SK-N-SH (cell line): ENCODE measurements at regions not wholly inside any gene's neighbourhood (a gene's known extent, or its start where the extent isn't known, plus 50 kb on each side); places are given as distances from the start of the nearest gene placed in this dataset.

ENCODE experiments used
- CTCF ChIA-PET: fragments of 300-600, 350-600 bp; formaldehyde crosslinking; extraction: SDS; loops from one replicate; lab custom pipeline; 2021; lab: Yijun Ruan, JAX
- POLR2A ChIA-PET: fragments of 350-600 bp; sonication (Branson Sonifier 250); formaldehyde crosslinking; extraction: SDS; loops from one replicate; lab custom pipeline; 2020; ENCODE audit warnings: antibody characterized with exemption, inconsistent platforms; lab: Yijun Ruan, JAX
- DNase-seq: peaks from one replicate; pipeline ENCODE4 v3.0.0; 2012
- H2AFZ ChIP-seq: fragments of 200-600 bp; sonication (generic); 2 replicates; pipeline ENCODE4 v1.8.1; 2016; ENCODE audit warnings: antibody characterized with exemption, mild to moderate bottlenecking, low read depth
- H3F3A ChIP-seq: fragments of 200-600 bp; sonication (generic); replicated peaks from 2 replicates; pipeline ENCODE3; 2016; ENCODE audit warnings: antibody characterized with exemption, mild to moderate bottlenecking; ENCODE audit not compliant: insufficient read depth
- H3K27ac ChIP-seq, 2 experiments: fragments of 200-500 bp in 1 of 2; fragments of 200-600 bp in 1 of 2; sonication (Bioruptor generic) in 1 of 2; sonication (generic), shearing (Covaris generic) in 1 of 2; 2 replicates each; pipeline versions ENCODE4 v1.5.1 to v1.6.1; 2014 to 2016; ENCODE audit warnings: low read depth in 2 of 2, inconsistent platforms in 1 of 2, low read length in 1 of 2, mild to moderate bottlenecking in 1 of 2, mixed read lengths in 1 of 2
- H3K27me3 ChIP-seq: fragments of 200-600 bp; sonication (generic), shearing (Covaris generic); 2 replicates; pipeline ENCODE4 v1.6.1; 2016; ENCODE audit warnings: mixed run types; ENCODE audit not compliant: insufficient read depth
- H3K36me3 ChIP-seq, 2 experiments: fragments of 200-500 bp in 1 of 2; fragments of 200-600 bp in 1 of 2; sonication (Bioruptor generic) in 1 of 2; sonication (generic) in 1 of 2; replicated peaks in 1 of 2; 2 replicates each; pipeline versions ENCODE3 to v1.5.1; 2014 to 2016; ENCODE audit warnings: low read length in 1 of 2, mild to moderate bottlenecking in 1 of 2; ENCODE audit not compliant: insufficient read depth in 2 of 2, control insufficient read depth in 1 of 2
- H3K4me1 ChIP-seq, 2 experiments: fragments of 200-500 bp in 1 of 2; fragments of 200-600 bp in 1 of 2; sonication (Bioruptor generic) in 1 of 2; sonication (generic), shearing (Covaris generic) in 1 of 2; 2 replicates each; pipeline versions ENCODE4 v1.5.1 to v1.6.1; 2014 to 2016; ENCODE audit warnings: low read depth in 1 of 2, low read length in 1 of 2, mixed run types in 1 of 2; ENCODE audit not compliant: insufficient read depth in 2 of 2, control insufficient read depth in 1 of 2
- H3K4me2 ChIP-seq: fragments of 200-600 bp; sonication (generic), shearing (Covaris generic); 2 replicates; pipeline ENCODE4 v1.6.1; 2017; ENCODE audit warnings: mixed run types
- H3K4me3 ChIP-seq, 2 experiments: fragments of 200-500 bp in 1 of 2; fragments of 200-600 bp in 1 of 2; sonication (Bioruptor generic) in 1 of 2; sonication (generic), shearing (Covaris generic) in 1 of 2; 2 replicates each; pipeline versions ENCODE4 v1.5.1 to v1.8.1; 2014 to 2016; ENCODE audit warnings: low read depth in 2 of 2, inconsistent platforms in 1 of 2, low read length in 1 of 2, mild to moderate bottlenecking in 1 of 2, mixed read lengths in 1 of 2, moderate library complexity in 1 of 2
- H3K79me2 ChIP-seq: fragments of 200-600 bp; sonication (generic); 2 replicates; pipeline ENCODE4 v1.8.1; 2017; ENCODE audit warnings: mild to moderate bottlenecking; ENCODE audit not compliant: insufficient read depth
- H3K9ac ChIP-seq: fragments of 200-600 bp; sonication (generic); 2 replicates; pipeline ENCODE4 v1.6.1; 2017; ENCODE audit warnings: mixed run types
- H3K9me2 ChIP-seq: fragments of 200-600 bp; sonication (generic); 2 replicates; pipeline ENCODE4 v1.6.1; 2017; ENCODE audit warnings: mixed run types
- H3K9me3 ChIP-seq: fragments of 200-600 bp; sonication (generic); 2 replicates; pipeline ENCODE4 v1.6.1; 2017; ENCODE audit warnings: mixed run types, mild to moderate bottlenecking, moderate library complexity
- H4K20me1 ChIP-seq: fragments of 200-600 bp; sonication (generic); 2 replicates; pipeline ENCODE4 v1.6.1; 2017; ENCODE audit warnings: mild to moderate bottlenecking, mixed run types; ENCODE audit not compliant: insufficient read depth
- CHD2 ChIP-seq: fragments of 150-350 bp; IDR thresholded peaks from 2 replicates; pipeline ENCODE4 v1.6.1; 2018; ENCODE audit warnings: low read length; ENCODE audit not compliant: partially characterized antibody
- CTCF ChIP-seq: fragments of 200-600 bp; sonication (generic); IDR thresholded peaks from 2 replicates; pipeline ENCODE4 v1.6.1; 2017; ENCODE audit warnings: antibody characterized with exemption, mild to moderate bottlenecking, moderate library complexity
- FOXJ3 ChIP-seq: sonication (generic); formaldehyde crosslinking; IDR thresholded peaks from 2 replicates; pipeline ENCODE4 v1.5.1; 2020; ENCODE audit warnings: mild to moderate bottlenecking, missing genetic modification reagents
- GATA2 ChIP-seq: sonication (generic); formaldehyde crosslinking; IDR thresholded peaks from 2 replicates; pipeline ENCODE4 v1.5.0; 2020; ENCODE audit warnings: mild to moderate bottlenecking, missing genetic modification reagents
- IRF3 ChIP-seq: fragments of 150-350 bp; IDR thresholded peaks from 2 replicates; pipeline ENCODE4 v1.6.1; 2016; ENCODE audit warnings: mild to moderate bottlenecking, low read depth, low read length
- JUND ChIP-seq: IDR thresholded peaks from 2 replicates; pipeline ENCODE4 v1.4.0; 2012
- MXI1 ChIP-seq: IDR thresholded peaks from 2 replicates; pipeline ENCODE4 v1.6.1; 2012; ENCODE audit warnings: mild to moderate bottlenecking, low read depth, low read length, improper control_type of control experiment
- POLR2AphosphoS5 ChIP-seq: IDR thresholded peaks from 2 replicates; pipeline ENCODE4 v1.6.1; 2012; ENCODE audit warnings: low read depth, low read length
- RCOR1 ChIP-seq: fragments of 150-350 bp; IDR thresholded peaks from 2 replicates; pipeline ENCODE4 v1.6.1; 2017; ENCODE audit warnings: antibody characterized with exemption, low read length
- TAF1 ChIP-seq: IDR thresholded peaks from 2 replicates; pipeline ENCODE4 v1.6.1; 2012; ENCODE audit warnings: low read depth, mild to moderate bottlenecking, low read length, moderate library complexity, borderline replicate concordance
- USF2 ChIP-seq: fragments of 150-350 bp; IDR thresholded peaks from 2 replicates; pipeline ENCODE4 v1.6.1; 2017; ENCODE audit warnings: antibody characterized with exemption, low read length, low read depth, borderline replicate concordance
- YY1 ChIP-seq: IDR thresholded peaks from 2 replicates; pipeline ENCODE4 v1.4.0; 2012; ENCODE audit warnings: low read depth, mild to moderate bottlenecking
- WGBS: methylation state at CpG from one replicate; pipeline ENCODE4 v1.1.6; 2017; ENCODE audit warnings: low lambda C conversion rate; 5-methylcytosine and 5-hydroxymethylcytosine counted together
- TF ChIP-seq, protein P1 (sequence below): IDR thresholded peaks from 2 replicates; pipeline ENCODE4 v1.4.0; 2012; ENCODE audit warnings: low read depth, borderline replicate concordance

DNA sequence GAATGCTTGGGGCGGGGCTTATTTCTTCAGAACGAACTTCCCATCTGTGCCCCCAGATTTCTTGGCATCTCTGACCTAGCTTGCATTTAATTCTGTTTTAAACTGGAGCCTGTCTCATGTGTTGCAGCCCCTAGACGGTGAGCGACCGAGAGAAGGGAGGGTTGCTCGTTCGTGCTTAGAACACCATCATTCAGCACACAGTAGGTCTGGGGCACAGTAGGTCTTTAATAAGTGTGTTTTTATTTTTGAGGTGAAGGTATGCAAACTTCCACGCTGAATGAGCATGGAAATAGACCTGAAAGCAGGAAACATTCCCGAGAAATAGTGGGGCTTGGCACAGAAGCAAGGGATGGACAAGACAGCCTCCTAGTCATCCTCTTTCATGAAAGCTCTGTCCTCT lies 57.0 kb upstream of the TAC4 start:
- CTCF ChIA-PET, result interaction anchor here (0.9 to 14.0 kb wide), 5 partner anchors 8 to 92 kb away, joined by 3 to 170 read pairs (median 3); partner anchors contain the start of gene DLX3
- WGBS, result 43% methylated on average over 9 of the region's 9 CpGs

More for the DNA sequence above, 57.0 kb upstream of the TAC4 start:
- Histone ChIP-seq H3K9me2 (no peaks in the 10 kb centered on the region), H3K4me1 (no peaks in the 10 kb centered on the region; a peak in 1 of 4 replicates), H3K36me3 (no peaks in the 10 kb centered on the region), H3F3A (no peaks in the 10 kb centered on the region), H3K4me3 (no peak overlapping the region), H4K20me1 (no peaks in the 10 kb centered on the region; the same call in 1 of the 2 replicates), H3K27me3 (peaks cover 96% of the 10 kb centered on the region), H3K27ac (no peak overlapping the region), H3K79me2 (no peaks in the 10 kb centered on the region), H3K9ac (no peak overlapping the region), H3K9me3 (no peaks in the 10 kb centered on the region), H2AFZ (no peak overlapping the region), H3K4me2 (no peak overlapping the region)
- DNase-seq, result no peak
- POLR2A ChIA-PET, result no interaction called here
- TF ChIP-seq YY1 (no peak), USF2 (no peak), CHD2 (no peak), FOXJ3 (CRISPR knock-in tag) (no peak), GATA2 (CRISPR knock-in tag) (no peak), POLR2AphosphoS5 (no peak), MXI1 (no peak), CTCF (no peak), RCOR1 (no peak), TAF1 (no peak), IRF3 (no peak), JUND (no peak)
- TF ChIP-seq, protein P1, sequence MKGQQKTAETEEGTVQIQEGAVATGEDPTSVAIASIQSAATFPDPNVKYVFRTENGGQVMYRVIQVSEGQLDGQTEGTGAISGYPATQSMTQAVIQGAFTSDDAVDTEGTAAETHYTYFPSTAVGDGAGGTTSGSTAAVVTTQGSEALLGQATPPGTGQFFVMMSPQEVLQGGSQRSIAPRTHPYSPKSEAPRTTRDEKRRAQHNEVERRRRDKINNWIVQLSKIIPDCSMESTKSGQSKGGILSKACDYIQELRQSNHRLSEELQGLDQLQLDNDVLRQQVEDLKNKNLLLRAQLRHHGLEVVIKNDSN, result no peak
